ENCODE measurements at regions not wholly inside any gene's neighbourhood (a gene's known extent, or its start where the extent isn't known, plus 50 kb on each side); places are given as distances from the start of the nearest gene placed in this dataset.

DNA sequence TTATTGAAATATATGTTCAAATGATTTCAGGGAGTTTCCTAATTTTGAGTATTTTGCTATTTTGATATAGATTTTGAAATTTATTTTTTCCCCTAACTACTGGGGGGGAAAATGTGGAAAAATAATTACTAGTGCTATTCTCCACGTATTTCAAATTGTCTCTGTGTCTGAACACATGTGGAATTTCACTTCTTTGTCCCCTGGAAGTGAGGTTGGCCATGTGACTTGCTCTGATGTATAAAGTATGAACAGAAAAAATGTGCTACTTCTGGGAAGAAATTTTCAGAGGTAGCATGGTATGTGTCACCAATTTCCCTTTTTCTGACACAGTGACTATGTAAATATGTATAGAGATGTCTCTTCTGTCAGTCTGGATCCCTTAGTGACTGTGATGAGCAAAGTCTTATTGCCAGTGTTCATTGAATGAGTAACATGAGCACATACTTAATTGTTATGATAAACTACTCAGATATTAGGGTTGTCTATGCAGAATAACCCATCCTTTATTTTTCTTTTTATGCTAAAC lies 215.4 kb upstream of the CCN2 start:
- Histone ChIP-seq H3K27me3 (ENCODE audit: insufficient read depth, low read length) (no peaks in the 10 kb centered on the region), H3K9me3 (ENCODE audit: control insufficient read depth in 1 of 2, low read length in 2 of 2) (no peaks in the 10 kb centered on the region), H3K4me3 (ENCODE audit: low read length in 2 of 2) (no peak overlapping the region), H3K4me1 (ENCODE audit: insufficient read depth, low read length) (no peaks in the 10 kb centered on the region), H3K36me3 (ENCODE audit: insufficient read depth, low read length) (no peaks in the 10 kb centered on the region), H3K27ac (ENCODE audit: low read depth, low read length) (no peak overlapping the region)
- Mint-ChIP-seq H3K4me1 (no peaks in the 10 kb centered on the region), H3K9me3 (peaks cover 0 to 3% (median 0%) of the 10 kb centered on the region in 8 donors), H3K27me3 (peaks cover 3% of the 10 kb centered on the region in 2 donors), H3K4me3 (no peak overlapping the region), H3K36me3 (no peaks in the 10 kb centered on the region), H3K27ac (no peak overlapping the region)
- DNase-seq, result no peak
- intact Hi-C loops (cut with micrococcal nuclease), result no loop called here
- POLR2A ChIA-PET (ENCODE audit: partially characterized antibody), result no interaction called here
- CTCF ChIA-PET (ENCODE audit: partially characterized antibody), result no interaction called here

DNA sequence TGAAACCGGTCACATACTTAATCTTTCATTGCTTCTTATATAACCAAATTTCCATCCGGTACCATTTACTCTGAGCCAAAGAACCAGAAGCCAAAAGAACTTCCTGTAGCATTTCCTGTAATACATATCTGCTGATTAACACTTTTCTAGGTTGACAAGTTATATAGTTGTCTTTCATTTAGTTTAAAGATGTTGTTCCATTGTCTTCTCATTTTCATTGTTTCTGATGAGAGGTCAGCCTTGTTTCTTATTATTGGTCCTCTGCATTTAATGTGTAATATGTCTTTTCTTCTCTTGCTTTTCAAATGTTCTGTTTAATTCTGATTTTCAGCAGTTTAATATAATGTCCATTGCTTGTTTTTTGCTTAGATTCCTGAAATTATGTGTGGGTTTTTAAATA lies 214.5 kb upstream of the CCN2 start:
- no peak overlapping the region for H3K27ac Mint-ChIP-seq
- ChIA-PET POLR2A (ENCODE audit: partially characterized antibody) (no interaction called here), CTCF (ENCODE audit: partially characterized antibody) (no interaction called here)

DNA sequence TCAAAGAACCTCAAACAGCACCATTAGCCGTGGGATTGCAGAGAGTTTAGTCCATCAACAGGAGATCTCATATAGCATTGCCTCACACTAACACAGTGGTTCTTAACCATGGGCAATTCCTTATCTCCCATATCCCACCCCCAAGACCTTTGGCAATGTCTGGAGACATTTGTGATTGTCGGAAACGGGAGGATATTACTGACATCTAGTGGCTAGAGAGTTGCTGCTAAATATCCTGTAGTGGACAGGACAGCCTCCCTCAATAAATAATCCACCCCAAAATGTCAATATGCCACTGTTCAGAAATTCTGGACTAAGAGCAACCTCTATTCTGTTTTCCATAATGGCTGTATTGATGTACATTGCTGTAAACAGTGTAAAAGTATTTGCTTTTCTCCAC lies 210.1 kb upstream of the CCN2 start:
- no peaks in the 10 kb centered on the region for H3K9me3 ChIP-seq (ENCODE audit: control insufficient read depth in 1 of 2, low read length in 2 of 2)
- intact Hi-C loops (cut with micrococcal nuclease), result no loop called here
- Mint-ChIP-seq H3K36me3 (no peaks in the 10 kb centered on the region), H3K9me3 (peaks cover 0 to 3% (median 0%) of the 10 kb centered on the region in 8 donors), H3K27ac (no peak overlapping the region), H3K4me1 (no peaks in the 10 kb centered on the region), H3K4me3 (no peak overlapping the region), H3K27me3 (peaks cover 0 to 3% of the 10 kb centered on the region in 2 donors)
- no peak for DNase-seq
- no peak overlapping the region for H3K4me3 ChIP-seq (ENCODE audit: low read length in 2 of 2)
- H3K4me1 ChIP-seq (ENCODE audit: insufficient read depth, low read length), result no peaks in the 10 kb centered on the region
- ChIA-PET CTCF (ENCODE audit: partially characterized antibody) (no interaction called here), POLR2A (ENCODE audit: partially characterized antibody) (no interaction called here)
- no peaks in the 10 kb centered on the region for H3K27me3 ChIP-seq (ENCODE audit: insufficient read depth, low read length)
- H3K36me3 ChIP-seq (ENCODE audit: insufficient read depth, low read length), result no peaks in the 10 kb centered on the region
- no peak overlapping the region for H3K27ac ChIP-seq (ENCODE audit: low read depth, low read length)

More for the DNA sequence above, 214.5 kb upstream of the CCN2 start:
- Mint-ChIP-seq H3K36me3 (no peaks in the 10 kb centered on the region), H3K27me3 (peaks cover 0 to 3% of the 10 kb centered on the region in 2 donors), H3K4me1 (no peaks in the 10 kb centered on the region), H3K4me3 (no peak overlapping the region), H3K9me3 (peaks cover 0 to 3% (median 0%) of the 10 kb centered on the region in 8 donors)
- Histone ChIP-seq H3K27ac (ENCODE audit: low read depth, low read length) (no peak overlapping the region), H3K27me3 (ENCODE audit: insufficient read depth, low read length) (no peaks in the 10 kb centered on the region), H3K36me3 (ENCODE audit: insufficient read depth, low read length) (no peaks in the 10 kb centered on the region), H3K4me3 (ENCODE audit: low read length in 2 of 2) (no peak overlapping the region), H3K4me1 (ENCODE audit: insufficient read depth, low read length) (no peaks in the 10 kb centered on the region), H3K9me3 (ENCODE audit: control insufficient read depth in 1 of 2, low read length in 2 of 2) (no peaks in the 10 kb centered on the region)
- no peak for DNase-seq
- intact Hi-C loops (cut with micrococcal nuclease), result no loop called here

DNA sequence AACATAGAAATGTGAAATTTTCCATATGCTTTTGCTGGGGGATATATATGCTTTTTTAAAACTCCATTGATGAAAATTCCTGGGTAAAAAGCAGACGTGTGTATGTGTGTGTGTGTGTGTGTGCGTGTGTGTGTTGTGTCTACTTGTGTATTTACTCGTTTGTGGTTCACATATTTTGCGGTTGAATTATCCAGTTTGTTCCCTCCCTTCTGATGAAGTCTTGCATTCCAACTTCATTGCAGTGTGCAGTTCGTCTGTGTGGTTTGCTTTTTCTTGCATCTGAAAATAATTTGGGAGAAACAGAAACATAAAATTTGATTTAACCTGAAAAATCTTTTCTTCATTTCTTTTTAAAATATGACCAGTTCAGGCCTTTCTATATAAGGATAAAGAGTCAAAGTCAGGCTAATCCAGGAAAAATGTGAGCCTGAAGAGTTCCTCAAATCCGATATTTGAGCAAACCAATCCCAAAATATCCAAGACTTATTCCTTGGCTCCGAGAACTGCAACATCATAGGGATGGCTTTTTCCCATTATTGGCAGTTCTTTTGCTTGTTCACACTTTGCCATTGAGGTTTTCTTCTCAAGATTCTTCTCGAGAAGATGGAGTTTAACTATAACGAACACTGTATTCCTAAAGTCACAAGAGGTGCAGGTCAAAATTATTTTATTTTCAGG lies 202.2 kb upstream of the CCN2 start:
- intact Hi-C loops (cut with micrococcal nuclease), result no loop called here
- H3K4me1 Mint-ChIP-seq, result no peaks in the 10 kb centered on the region
- Histone ChIP-seq H3K9me3 (ENCODE audit: control insufficient read depth in 1 of 2, low read length in 2 of 2) (no peaks in the 10 kb centered on the region), H3K36me3 (ENCODE audit: insufficient read depth, low read length) (no peaks in the 10 kb centered on the region), H3K27me3 (ENCODE audit: insufficient read depth, low read length) (no peaks in the 10 kb centered on the region), H3K4me3 (ENCODE audit: low read length in 2 of 2) (no peak overlapping the region), H3K4me1 (ENCODE audit: insufficient read depth, low read length) (no peaks in the 10 kb centered on the region), H3K27ac (ENCODE audit: low read depth, low read length) (no peak overlapping the region)
- ChIA-PET CTCF (ENCODE audit: partially characterized antibody) (no interaction called here), POLR2A (ENCODE audit: partially characterized antibody) (no interaction called here)
- no peak overlapping the region for H3K27ac Mint-ChIP-seq
- no peaks in the 10 kb centered on the region for H3K36me3 Mint-ChIP-seq
- H3K27me3 Mint-ChIP-seq, result peaks cover 0 to 1% of the 10 kb centered on the region in 2 donors
- no peak overlapping the region for H3K4me3 Mint-ChIP-seq
- no peak for DNase-seq
- H3K9me3 Mint-ChIP-seq, result peaks cover 0 to 3% (median 0%) of the 10 kb centered on the region in 8 donors

DNA sequence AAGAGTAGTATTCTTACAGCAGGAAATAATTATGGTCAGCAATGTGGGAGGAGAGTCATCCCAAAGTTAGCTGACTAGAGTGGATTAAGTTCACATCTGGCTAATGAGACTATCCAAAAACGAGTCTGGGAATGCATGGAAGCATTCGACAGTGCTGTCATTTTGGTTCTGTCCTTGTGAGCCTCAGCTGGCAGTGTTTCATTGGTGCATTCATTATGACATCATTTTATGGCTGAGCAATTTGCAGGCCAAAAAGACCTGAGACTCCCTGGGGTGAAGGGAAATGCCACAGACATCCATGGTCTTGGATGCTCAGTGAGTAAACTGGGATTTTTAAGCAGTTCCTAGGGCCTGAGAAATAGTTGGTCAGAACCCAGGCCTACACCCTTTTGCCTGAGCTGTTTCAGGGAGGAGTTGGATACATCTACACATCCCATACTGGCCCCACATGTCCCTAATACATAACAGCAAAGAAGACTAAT lies 196.4 kb upstream of the CCN2 start:
- Mint-ChIP-seq H3K9me3 (peaks cover 0 to 3% (median 0%) of the 10 kb centered on the region in 8 donors), H3K4me3 (no peak overlapping the region), H3K36me3 (no peaks in the 10 kb centered on the region), H3K27me3 (no peaks in the 10 kb centered on the region), H3K27ac (no peak overlapping the region), H3K4me1 (no peaks in the 10 kb centered on the region)
- POLR2A ChIA-PET (ENCODE audit: partially characterized antibody), result no interaction called here
- Histone ChIP-seq H3K4me3 (ENCODE audit: low read length in 2 of 2) (no peak overlapping the region), H3K27ac (ENCODE audit: low read depth, low read length) (no peak overlapping the region), H3K4me1 (ENCODE audit: insufficient read depth, low read length) (no peaks in the 10 kb centered on the region), H3K27me3 (ENCODE audit: insufficient read depth, low read length) (no peaks in the 10 kb centered on the region), H3K36me3 (ENCODE audit: insufficient read depth, low read length) (no peaks in the 10 kb centered on the region), H3K9me3 (ENCODE audit: control insufficient read depth in 1 of 2, low read length in 2 of 2) (no peaks in the 10 kb centered on the region)
- no peak for DNase-seq
- intact Hi-C loops (cut with micrococcal nuclease), result no loop called here
- CTCF ChIA-PET (ENCODE audit: partially characterized antibody), result no interaction called here

DNA sequence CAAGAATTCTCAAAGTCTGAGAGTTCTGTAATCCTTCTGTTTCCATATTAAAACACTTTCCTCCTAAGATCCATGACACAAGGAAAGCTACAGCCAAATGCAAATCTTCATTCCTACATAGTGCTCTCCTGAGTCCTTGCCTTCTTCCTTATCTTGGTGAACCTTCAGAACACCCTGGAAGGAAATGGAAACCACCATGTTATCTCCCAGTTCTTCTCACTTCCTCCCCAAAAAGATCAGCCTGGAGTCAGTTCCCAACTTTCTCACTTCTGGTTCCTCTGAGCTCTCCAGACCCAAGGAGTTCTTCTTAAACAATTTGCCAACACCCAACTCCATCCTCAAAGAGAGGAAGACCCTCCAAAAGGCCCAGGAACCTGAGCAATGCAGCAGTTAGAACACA lies 193.3 kb upstream of the CCN2 start:
- CTCF ChIA-PET (ENCODE audit: partially characterized antibody), result no interaction called here
- H3K27ac ChIP-seq (ENCODE audit: low read depth, low read length), result no peak overlapping the region
- intact Hi-C loops (cut with micrococcal nuclease), result no loop called here
- POLR2A ChIA-PET (ENCODE audit: partially characterized antibody), result no interaction called here
- H3K4me1 ChIP-seq (ENCODE audit: insufficient read depth, low read length), result no peaks in the 10 kb centered on the region
- no peaks in the 10 kb centered on the region for H3K27me3 Mint-ChIP-seq
- no peaks in the 10 kb centered on the region for H3K27me3 ChIP-seq (ENCODE audit: insufficient read depth, low read length)
- H3K4me3 Mint-ChIP-seq, result no peak overlapping the region
- H3K4me1 Mint-ChIP-seq, result no peaks in the 10 kb centered on the region
- DNase-seq, result no peak
- H3K27ac Mint-ChIP-seq, result no peak overlapping the region
- H3K4me3 ChIP-seq (ENCODE audit: low read length in 2 of 2), result no peak overlapping the region
- no peaks in the 10 kb centered on the region for H3K9me3 ChIP-seq (ENCODE audit: control insufficient read depth in 1 of 2, low read length in 2 of 2)
- H3K36me3 ChIP-seq (ENCODE audit: insufficient read depth, low read length), result no peaks in the 10 kb centered on the region
- peaks cover 0 to 3% (median 0%) of the 10 kb centered on the region in 8 donors for H3K9me3 Mint-ChIP-seq
- no peaks in the 10 kb centered on the region for H3K36me3 Mint-ChIP-seq

DNA sequence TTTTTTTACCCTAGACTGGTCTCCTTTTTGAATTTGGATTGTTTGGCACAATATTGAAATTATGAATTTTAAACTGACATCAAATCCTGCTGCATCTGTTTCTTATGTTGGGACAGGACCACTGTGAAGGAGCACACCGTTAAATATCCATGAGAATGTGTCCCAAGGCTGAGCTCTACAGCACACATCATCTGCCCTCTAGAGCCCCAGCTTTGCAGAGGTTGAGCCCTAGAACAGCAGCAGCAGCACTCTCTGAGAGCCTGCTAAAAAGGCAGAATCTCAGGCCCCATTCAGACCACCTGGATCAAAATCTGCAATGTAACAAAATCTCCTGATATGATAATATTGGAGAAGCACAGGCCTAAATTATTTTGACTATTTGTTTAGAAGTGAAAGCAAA lies 192.1 kb upstream of the CCN2 start:
- H3K4me3 ChIP-seq (ENCODE audit: low read length in 2 of 2), result no peak overlapping the region
- Mint-ChIP-seq H3K4me3 (no peak overlapping the region), H3K4me1 (no peaks in the 10 kb centered on the region), H3K27ac (no peak overlapping the region), H3K9me3 (peaks cover 0 to 2% (median 0%) of the 10 kb centered on the region in 8 donors), H3K27me3 (peaks cover 0 to 2% of the 10 kb centered on the region in 2 donors), H3K36me3 (no peaks in the 10 kb centered on the region)
- POLR2A ChIA-PET (ENCODE audit: partially characterized antibody), result no interaction called here
- DNase-seq, result no peak
- intact Hi-C loops (cut with micrococcal nuclease), result no loop called here
- H3K9me3 ChIP-seq (ENCODE audit: control insufficient read depth in 1 of 2, low read length in 2 of 2), result no peaks in the 10 kb centered on the region
- no peaks in the 10 kb centered on the region for H3K36me3 ChIP-seq (ENCODE audit: insufficient read depth, low read length)
- no peak overlapping the region for H3K27ac ChIP-seq (ENCODE audit: low read depth, low read length)
- H3K27me3 ChIP-seq (ENCODE audit: insufficient read depth, low read length), result no peaks in the 10 kb centered on the region
- no peaks in the 10 kb centered on the region for H3K4me1 ChIP-seq (ENCODE audit: insufficient read depth, low read length)
- CTCF ChIA-PET (ENCODE audit: partially characterized antibody), result no interaction called here

Data from CD4-positive, alpha-beta memory T cell (primary cell).